Testis (tissue), 2 donors: ENCODE measurements at regions not wholly inside any gene's neighbourhood (a gene's known extent, or its start where the extent isn't known, plus 50 kb on each side); places are given as distances from the start of the nearest gene placed in this dataset.
"Not testable (repeated sequence)": the region's sequence is repeated elsewhere in the genome, so short reads cannot be mapped to it uniquely, and the experiment has no call there.

Experiments used
- CTCF ChIP-seq, 3 experiments: fragments of 450-650 bp in 2 of 3; fragments of 200-600 bp in 1 of 3; sonication (generic) in 1 of 3; IDR thresholded peaks; one replicate each; pipeline ENCODE4 v1.5.1; 2016 to 2019; ENCODE audit warnings: antibody characterized with exemption in 3 of 3, mild to moderate bottlenecking in 2 of 3, moderate library complexity in 1 of 3
- POLR2A ChIP-seq: fragments of 450-650 bp; IDR thresholded peaks from one replicate; pipeline ENCODE4 v1.6.1; 2017; ENCODE audit warnings: antibody characterized with exemption, mild to moderate bottlenecking, moderate library complexity

- TF ChIP-seq CTCF (IDR thresholded peaks at IDR 0.05); POLR2A: not testable (repeated sequence)
Measured at GRCh38 chr5:87199246-87199645, 68.4 kb upstream of the RASA1 start.
